ENCODE measurements at regions not wholly inside any gene's neighbourhood (a gene's known extent, or its start where the extent isn't known, plus 50 kb on each side); places are given as distances from the start of the nearest gene placed in this dataset.

DNA sequence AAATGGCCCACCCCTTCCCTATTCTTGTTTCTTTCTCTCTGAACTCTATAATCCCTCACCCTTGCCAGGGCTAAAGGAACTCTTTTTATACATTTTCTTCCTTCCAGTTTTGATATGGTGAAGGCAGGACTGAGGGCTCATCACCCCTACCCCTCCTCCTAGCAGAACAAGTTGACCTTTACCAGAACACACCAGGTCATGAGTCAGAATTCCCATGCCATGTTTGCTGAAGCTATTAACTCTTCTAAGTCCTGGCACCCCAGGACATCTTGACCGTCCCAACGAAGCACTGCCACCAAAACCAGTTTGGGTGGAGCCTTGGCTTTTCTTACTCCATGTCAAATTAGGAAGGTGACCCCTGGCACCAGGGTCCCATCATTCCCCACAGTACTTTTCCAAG lies 57.5 kb upstream of the DYNLT3 start:
- Mint-ChIP-seq H3K27me3 (ENCODE audit: insufficient read depth) (peaks cover 4% of the 10 kb centered on the region), H3K4me3 (no peak overlapping the region; the same call in 1 of the 2 replicates), H3K27ac (no peak overlapping the region), H3K4me1 (ENCODE audit: low read depth) (peaks cover 6% of the 10 kb centered on the region), H3K36me3 (ENCODE audit: low read depth) (no peaks in the 10 kb centered on the region), H3K9me3 (no peaks in the 10 kb centered on the region)
- no peak for DNase-seq
- TF ChIP-seq, protein P1, sequence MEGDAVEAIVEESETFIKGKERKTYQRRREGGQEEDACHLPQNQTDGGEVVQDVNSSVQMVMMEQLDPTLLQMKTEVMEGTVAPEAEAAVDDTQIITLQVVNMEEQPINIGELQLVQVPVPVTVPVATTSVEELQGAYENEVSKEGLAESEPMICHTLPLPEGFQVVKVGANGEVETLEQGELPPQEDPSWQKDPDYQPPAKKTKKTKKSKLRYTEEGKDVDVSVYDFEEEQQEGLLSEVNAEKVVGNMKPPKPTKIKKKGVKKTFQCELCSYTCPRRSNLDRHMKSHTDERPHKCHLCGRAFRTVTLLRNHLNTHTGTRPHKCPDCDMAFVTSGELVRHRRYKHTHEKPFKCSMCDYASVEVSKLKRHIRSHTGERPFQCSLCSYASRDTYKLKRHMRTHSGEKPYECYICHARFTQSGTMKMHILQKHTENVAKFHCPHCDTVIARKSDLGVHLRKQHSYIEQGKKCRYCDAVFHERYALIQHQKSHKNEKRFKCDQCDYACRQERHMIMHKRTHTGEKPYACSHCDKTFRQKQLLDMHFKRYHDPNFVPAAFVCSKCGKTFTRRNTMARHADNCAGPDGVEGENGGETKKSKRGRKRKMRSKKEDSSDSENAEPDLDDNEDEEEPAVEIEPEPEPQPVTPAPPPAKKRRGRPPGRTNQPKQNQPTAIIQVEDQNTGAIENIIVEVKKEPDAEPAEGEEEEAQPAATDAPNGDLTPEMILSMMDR (IDR thresholded peaks at IDR 0.05) = no peak

DNA sequence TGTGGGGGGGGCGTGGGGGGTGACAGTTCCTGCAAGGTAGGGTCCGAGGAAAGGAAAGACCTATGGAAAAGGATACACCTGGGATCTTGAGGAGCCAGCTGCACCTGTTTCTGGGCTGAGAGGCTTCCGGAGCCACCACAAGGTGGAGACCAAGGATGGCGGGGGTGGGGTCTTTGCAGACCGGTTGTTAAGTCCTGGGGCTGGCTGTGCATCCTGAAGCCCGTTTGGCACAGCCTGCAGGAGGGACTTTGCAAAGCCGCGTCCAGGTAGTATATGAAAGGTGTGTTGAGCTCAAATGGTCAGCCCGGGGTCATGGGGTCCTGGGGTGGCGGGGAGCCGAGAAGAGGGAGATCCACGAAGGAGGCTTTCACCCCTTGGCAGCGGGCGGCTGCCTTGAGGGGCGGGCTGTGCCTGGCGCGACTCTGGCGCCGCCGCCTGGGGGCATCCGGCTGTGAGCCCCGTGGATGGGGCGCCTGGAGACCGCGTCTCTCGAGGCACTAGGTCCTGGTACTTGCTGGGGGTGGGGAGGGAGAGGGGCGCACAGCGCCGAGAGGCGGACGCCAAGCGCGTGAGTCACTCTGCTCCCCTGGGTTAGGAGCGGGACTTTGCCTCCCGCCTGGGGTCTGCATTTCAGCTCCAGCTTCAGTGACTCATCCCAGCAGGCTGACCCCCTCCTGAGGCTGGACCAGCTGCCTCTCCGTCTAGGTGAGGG lies 58.2 kb upstream of the DYNLT3 start:
- H3K9me3 Mint-ChIP-seq = no peaks in the 10 kb centered on the region

DNA sequence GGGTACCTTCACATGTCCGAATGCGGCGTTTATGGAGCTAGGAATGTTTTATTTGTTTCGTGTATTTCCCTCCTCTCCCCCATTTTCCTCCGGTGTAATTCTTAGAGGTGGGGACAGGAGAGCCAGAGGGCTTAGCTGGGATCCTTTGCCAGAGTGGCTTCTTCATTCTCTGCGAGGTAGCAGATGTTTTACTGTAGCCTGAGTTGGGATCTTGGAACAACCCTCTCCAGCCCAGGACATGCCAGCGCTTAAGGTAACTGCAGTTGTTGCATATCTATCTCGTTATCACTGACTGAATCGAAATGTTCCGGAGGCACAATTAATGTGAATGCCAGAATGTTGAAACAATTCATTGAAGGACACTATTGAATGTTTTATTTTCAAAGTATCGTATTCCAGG lies 59.0 kb upstream of the DYNLT3 start:
- Mint-ChIP-seq H3K9me3 (no peaks in the 10 kb centered on the region), H3K36me3 (ENCODE audit: low read depth) (no peaks in the 10 kb centered on the region), H3K27ac (no peak overlapping the region), H3K27me3 (ENCODE audit: insufficient read depth) (peaks cover 1% of the 10 kb centered on the region; the same call in 1 of the 2 replicates), H3K4me3 (peak overlapping the region; percentile 68), H3K4me1 (ENCODE audit: low read depth) (peaks cover 6% of the 10 kb centered on the region)
- DNase-seq = no peak
- TF ChIP-seq, protein P1 (IDR thresholded peaks at IDR 0.05) = no peak

More for the DNA sequence above, 58.2 kb upstream of the DYNLT3 start:
- Mint-ChIP-seq H3K27ac (no peak overlapping the region), H3K4me1 (ENCODE audit: low read depth) (peaks cover 6% of the 10 kb centered on the region), H3K4me3 (peak overlapping the region; percentile 68), H3K36me3 (ENCODE audit: low read depth) (no peaks in the 10 kb centered on the region), H3K27me3 (ENCODE audit: insufficient read depth) (peaks cover 1% of the 10 kb centered on the region; the same call in 1 of the 2 replicates)
- no peak for DNase-seq
- TF ChIP-seq, protein P1 (IDR thresholded peaks at IDR 0.05) = peak; percentile 12; the same call in 1 of the 2 replicates

DNA sequence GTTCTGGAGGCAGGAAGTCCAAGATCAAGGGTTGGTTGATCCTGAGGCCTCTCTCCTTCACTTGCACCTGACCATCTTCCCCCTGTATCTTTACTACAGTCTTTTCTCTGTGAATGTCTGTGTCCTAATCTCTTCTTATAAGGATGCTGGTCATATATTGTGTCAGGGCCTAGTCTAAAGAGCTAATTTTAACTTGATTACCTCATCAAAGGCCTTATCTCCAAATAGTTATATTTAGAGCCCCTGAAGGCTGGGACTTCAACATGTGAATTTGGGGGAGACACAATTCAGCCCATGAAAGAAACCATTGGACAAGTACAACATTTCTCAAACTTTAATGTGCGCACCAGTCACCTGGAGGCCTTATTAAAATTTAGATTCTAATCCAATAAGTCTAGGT lies 62.8 kb upstream of the DYNLT3 start:
- Mint-ChIP-seq H3K4me1 (ENCODE audit: low read depth) (peaks cover 18% of the 10 kb centered on the region), H3K36me3 (ENCODE audit: low read depth) (no peaks in the 10 kb centered on the region), H3K4me3 (no peak overlapping the region), H3K9me3 (no peaks in the 10 kb centered on the region), H3K27ac (no peak overlapping the region), H3K27me3 (ENCODE audit: insufficient read depth) (peaks cover 1% of the 10 kb centered on the region; the same call in 1 of the 2 replicates)
- TF ChIP-seq, protein P1 (IDR thresholded peaks at IDR 0.05) = no peak
- DNase-seq = no peak

DNA sequence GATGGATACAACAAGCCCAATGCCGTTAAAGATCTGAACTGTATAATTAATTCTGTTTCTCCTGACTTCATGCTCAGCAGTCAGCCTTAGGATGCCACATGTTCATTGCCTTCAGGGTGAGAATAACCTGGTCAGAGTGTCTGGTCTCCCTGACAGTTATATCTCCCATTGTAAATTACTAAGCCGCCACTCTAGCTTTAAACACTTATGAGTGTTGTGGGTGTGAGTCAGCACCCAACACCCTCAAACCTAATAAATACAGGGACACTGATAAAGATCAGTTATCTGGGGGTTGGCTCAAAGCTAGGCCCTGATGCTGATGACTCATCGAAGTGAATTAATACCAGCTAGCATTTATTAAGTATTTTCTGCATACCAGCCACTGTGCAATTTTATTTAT lies 64.9 kb upstream of the DYNLT3 start:
- Mint-ChIP-seq H3K4me3 (no peak overlapping the region), H3K9me3 (no peaks in the 10 kb centered on the region), H3K27me3 (ENCODE audit: insufficient read depth) (no peaks in the 10 kb centered on the region; the same call in 1 of the 2 replicates), H3K27ac (peak overlapping the region; percentile 11), H3K4me1 (ENCODE audit: low read depth) (peaks cover 12% of the 10 kb centered on the region), H3K36me3 (ENCODE audit: low read depth) (no peaks in the 10 kb centered on the region)
- TF ChIP-seq, protein P1 (IDR thresholded peaks at IDR 0.05) = no peak
- DNase-seq = no peak

All from HFFc6 (cell line).